Ishikawa (cell line): ENCODE measurements at regions not wholly inside any gene's neighbourhood (a gene's known extent, or its start where the extent isn't known, plus 50 kb on each side); places are given as distances from the start of the nearest gene placed in this dataset.

Experiments used
- CREB1 ChIP-seq: IDR thresholded peaks from 2 replicates; pipeline ENCODE4 v1.6.1; 2012; ENCODE audit warnings: low read depth
- EP300 ChIP-seq: IDR thresholded peaks from 2 replicates; pipeline ENCODE4 v1.6.1; 2012; ENCODE audit warnings: borderline replicate concordance
- FOXM1 ChIP-seq: IDR thresholded peaks from 2 replicates; pipeline ENCODE4 v1.6.1; 2012; ENCODE audit warnings: low read depth, borderline replicate concordance
- MAX ChIP-seq: IDR thresholded peaks from 2 replicates; pipeline ENCODE4 v1.6.1; 2012
- TAF1 ChIP-seq: IDR thresholded peaks from 2 replicates; pipeline ENCODE4 v1.6.1; 2012; ENCODE audit warnings: low read depth, mild to moderate bottlenecking
- TEAD4 ChIP-seq: IDR thresholded peaks from 2 replicates; pipeline ENCODE4 v1.6.1; 2012
- YY1 ChIP-seq: IDR thresholded peaks from 2 replicates; pipeline ENCODE4 v1.6.1; 2012; ENCODE audit warnings: low read depth

GRCh38 chr16:87086156-87086555 is 231.0 kb downstream of the C16orf95 start:
- TF ChIP-seq EP300 (no peak), MAX (no peak), TAF1 (no peak), FOXM1 (no peak), CREB1 (no peak), YY1 (no peak), TEAD4 (no peak)
